Central memory CD4-positive, alpha-beta T cell (primary cell): ENCODE measurements at regions not wholly inside any gene's neighbourhood (a gene's known extent, or its start where the extent isn't known, plus 50 kb on each side); places are given as distances from the start of the nearest gene placed in this dataset.
"Not testable (repeated sequence)": the region's sequence is repeated elsewhere in the genome, so short reads cannot be mapped to it uniquely, and the experiment has no call there.

Source experiments
- DNase-seq: peaks from one replicate; pipeline ENCODE4 v3.0.0; 2022

DNA sequence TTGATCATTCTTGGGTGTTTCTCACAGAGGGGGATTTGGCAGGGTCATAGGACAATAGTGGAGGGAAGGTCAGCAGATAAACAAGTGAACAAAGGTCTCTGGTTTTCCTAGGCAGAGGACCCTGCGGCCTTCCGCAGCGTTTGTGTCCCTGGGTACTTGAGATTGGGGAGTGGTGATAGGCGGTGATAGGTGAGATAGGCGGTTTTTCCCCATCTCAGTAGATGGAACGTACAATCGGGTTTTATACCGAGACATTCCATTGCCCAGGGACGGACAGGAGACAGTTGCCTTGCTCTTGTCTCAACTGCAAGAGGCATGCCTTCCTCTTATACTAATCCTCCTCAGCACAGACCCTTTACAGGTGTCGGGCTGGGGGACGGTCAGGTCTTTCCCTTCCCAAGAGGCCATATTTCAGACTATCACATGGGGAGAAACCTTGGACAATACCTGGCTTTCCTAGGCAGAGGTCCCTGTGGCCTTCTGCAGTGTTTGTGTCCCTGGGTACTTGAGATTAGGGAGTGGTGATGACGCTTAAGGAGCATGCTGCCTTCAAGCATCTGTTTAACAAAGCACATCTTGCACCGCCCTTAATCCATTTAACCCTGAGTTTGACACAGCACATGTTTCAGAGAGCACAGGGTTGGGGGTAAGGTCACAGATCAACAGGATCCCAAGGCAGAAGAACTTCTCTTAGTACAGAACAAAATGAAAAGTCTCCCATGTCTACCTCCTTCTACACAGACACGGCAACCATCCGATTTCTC, 86.2 kb downstream of the OR2B2 start:
- not testable (repeated sequence) for DNase-seq

DNA sequence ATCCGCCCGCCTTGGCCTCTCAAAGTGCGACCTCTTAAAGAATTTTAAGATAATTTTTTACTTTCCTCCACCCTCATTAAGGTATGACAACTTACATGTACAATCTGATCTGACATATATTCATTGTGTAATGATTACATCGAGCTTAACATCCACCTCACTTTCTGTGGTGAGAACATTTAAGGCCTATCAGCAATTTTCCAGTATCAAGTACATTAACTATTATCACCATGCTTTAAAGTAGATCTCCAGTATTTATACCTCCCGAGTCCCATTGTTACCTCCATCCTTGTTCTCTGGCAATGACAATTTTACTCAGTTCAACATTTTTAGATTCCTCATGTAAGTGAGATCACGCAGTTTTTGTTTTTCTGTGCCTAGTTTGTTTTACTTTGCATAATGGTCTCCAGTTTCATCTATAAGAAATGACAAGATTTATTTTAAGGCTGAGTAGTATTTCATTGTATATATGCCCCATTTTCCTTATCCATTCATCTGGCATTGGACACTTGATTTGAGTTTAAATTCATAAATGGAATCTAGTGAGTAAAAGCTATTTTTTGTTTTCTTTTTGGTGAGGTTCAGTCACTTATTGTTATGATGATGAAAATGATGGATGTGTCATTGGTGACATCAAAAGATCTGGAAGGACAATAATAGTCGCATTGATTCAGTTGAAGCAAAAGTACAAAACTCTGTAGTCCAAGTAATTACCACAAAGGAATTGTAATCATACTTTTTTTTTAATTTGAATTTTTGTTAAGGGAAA, 87.0 kb downstream of the OR2B2 start:
- no peak for DNase-seq

DNA sequence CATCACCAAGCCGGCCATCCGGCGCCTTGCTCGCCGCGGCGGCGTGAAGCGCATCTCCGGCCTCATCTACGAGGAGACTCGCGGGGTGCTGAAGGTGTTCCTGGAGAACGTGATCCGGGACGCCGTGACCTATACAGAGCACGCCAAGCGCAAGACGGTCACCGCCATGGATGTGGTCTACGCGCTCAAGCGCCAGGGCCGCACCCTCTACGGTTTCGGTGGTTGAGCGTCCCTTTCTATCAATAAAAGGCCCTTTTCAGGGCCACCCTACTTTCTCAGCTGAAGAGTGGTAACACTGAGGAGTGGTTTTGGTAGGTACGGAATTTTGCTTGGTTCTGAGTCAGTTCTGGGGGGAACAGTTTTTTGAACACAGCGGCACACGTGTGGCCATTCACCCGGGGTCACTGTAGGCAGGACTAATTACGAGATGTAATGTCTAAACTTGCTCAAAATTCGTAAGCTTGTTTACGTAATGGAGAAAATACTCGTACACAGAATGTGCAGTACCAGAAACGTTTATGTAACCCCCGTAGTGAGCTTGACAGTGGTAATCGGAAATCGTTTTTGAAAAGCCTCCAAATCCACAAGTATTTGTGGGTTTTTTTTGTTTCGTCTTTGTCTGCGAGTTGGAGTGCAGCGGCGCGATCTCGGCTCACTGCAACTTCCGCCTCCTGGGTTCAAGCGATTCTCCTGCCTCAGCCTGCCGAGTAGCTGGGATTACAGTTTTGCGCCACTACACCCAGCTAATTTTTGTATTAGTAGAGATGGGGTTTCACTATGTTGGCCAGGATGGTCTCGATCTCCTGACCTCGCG, 87.8 kb downstream of the OR2B2 start:
- DNase-seq: peak; percentile 76

DNA sequence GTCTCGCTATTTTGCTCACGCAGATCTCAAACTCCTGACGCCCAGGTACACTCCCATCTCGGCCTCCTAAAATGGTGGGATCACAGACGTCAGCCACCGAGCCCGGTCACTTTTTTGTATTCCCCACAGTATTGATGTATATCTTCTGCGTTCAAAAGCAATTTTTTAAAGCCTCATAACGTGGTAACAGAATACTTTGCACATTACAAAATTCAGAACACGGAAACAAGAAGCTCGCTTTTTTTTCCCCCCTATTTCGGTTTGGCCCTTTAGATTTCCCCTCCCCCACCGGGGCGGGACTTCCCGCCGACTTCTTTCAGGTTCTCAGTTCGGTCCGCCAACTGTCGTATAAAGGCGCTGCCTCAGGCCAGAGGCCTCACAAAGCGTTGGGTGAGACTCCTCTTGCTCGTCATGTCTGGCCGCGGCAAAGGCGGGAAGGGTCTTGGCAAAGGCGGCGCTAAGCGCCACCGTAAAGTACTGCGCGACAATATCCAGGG, 88.4 kb downstream of the OR2B2 start:
- peak; percentile 65 for DNase-seq

DNA sequence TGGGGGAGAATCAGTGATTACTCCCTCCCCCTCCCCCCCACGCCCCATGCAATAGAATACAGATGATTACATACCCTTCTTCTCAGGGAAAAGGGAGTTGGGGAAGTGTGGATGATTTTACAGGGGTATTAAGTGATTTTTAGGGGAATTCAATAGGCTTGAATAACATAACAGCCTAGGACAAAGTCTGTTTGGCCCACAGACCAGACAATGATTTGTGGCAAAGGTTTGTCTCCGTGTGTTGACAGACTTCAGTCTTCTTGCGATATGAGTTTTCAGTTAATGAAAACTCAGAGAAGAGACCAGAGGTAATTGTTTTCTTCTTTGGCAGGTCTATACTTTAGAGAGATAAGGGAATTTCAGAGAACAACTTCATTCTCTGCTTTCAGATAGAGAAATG, 95.3 kb downstream of the OR2B2 start:
- no peak for DNase-seq

DNA sequence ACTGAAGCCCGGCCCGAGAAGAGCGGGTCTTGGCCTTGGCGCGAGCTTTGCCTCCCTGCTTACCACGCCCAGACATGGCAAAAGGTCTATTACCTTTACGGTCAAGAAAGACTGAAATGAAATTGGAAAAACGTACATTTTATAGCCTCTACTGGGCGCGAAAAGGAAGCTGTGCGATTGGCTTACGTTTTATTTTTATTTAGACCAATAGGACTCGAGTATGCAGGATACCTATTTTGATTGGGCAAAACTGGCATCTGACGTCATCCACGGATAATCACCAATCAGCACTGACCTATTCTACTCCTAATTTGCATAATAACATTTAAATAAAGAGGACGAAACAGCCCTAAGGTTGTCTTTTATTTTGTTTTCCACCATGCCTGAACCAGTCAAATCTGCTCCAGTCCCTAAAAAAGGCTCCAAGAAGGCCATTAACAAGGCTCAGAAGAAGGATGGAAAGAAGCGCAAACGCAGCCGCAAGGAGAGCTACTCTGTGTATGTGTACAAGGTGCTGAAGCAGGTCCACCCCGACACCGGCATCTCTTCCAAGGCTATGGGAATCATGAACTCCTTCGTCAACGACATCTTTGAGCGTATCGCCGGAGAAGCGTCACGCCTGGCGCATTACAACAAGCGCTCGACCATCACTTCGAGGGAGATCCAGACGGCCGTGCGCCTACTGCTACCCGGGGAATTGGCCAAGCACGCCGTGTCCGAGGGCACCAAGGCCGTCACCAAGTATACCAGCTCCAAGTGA, 97.4 kb downstream of the OR2B2 start:
- peak; percentile 87 for DNase-seq

DNA sequence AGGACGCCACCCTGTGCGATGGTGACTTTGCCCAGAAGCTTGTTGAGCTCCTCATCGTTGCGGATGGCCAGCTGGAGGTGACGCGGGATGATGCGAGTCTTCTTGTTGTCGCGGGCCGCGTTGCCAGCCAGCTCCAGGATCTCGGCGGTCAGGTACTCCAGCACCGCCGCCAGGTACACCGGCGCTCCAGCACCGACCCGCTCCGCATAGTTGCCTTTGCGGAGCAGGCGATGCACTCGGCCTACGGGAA, 97.9 kb downstream of the OR2B2 start:
- not testable (repeated sequence) for DNase-seq

DNA sequence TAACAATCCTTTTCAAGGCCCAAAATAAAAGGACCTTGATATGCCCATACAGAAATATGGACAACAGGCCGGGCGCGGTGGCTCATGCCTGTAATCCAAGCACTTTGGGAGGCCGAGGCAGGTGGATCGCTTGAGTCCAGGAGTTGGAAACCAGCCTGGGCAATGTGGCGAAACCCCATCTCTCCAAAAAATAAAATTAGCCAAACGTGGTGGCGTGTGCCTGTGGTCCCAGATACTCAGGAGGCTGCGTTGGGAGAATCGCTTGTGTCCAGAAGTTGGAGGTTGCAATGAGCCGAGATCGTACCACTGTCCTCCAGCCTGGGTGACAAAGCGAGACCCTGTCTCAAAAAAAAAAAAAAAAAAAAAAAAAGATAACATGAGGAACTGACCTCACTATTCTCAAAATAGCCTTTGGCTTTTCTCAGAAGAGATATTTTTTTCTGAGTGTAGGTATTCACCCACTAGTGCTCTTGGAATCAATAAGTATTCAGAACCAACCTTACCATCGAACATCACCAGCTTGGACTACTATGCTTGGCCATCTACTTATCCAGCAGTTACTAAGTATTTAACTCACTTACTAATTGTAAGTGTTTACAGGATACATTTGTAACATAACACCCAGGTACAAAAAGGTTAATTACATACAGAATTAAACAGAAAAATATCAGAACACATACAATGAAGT, 99.2 kb downstream of the OR2B2 start:
- DNase-seq: no peak

DNA sequence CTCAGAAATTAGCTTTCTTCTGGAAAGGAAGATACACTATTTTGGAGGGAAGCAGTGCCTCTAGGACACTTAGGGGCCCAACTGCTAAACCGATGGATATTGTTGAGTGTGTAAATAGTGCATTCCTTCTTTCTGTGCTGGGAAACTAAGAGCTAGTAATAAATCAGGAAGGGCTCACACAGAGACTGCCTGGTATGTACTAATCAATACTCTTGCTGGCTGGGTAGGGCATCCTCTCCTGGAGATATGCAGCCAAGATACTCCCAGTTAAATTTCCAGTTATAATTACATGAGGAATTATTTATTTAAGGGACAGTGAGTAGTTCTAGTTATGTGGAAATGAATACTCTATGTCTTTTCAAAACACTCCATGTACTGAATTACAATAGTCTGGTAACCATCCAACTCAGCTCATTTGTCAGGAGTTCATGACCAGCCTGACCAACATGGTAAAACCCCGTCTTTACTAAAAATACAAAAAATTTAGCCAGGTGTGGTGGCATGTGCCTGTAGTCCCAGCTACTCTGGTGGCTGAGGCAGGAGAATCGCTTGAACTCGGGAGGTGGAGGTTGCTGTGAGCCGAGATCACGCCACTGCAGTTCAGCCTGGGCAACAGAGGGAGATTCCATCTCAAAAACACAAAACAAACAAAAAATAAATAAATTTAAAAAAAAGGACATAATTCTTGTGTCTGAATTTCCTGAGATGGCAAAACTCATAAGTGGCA, 100.0 kb downstream of the OR2B2 start:
- no peak for DNase-seq

DNA sequence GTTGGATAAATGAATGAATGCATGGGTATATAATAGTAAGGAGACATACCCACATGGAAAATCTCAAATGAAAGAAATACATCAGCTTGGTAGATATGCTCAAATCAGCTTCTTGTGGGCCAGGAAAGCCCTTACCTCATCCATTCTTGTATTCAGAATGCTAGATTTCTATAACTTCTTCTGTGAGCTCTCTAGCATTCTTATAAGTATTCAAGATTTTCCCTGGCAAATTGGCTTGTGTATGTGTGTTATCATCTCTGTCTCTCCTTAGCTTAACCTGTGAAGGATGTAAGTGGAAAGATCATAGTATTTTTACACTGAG, 100.8 kb downstream of the OR2B2 start:
- no peak for DNase-seq

DNA sequence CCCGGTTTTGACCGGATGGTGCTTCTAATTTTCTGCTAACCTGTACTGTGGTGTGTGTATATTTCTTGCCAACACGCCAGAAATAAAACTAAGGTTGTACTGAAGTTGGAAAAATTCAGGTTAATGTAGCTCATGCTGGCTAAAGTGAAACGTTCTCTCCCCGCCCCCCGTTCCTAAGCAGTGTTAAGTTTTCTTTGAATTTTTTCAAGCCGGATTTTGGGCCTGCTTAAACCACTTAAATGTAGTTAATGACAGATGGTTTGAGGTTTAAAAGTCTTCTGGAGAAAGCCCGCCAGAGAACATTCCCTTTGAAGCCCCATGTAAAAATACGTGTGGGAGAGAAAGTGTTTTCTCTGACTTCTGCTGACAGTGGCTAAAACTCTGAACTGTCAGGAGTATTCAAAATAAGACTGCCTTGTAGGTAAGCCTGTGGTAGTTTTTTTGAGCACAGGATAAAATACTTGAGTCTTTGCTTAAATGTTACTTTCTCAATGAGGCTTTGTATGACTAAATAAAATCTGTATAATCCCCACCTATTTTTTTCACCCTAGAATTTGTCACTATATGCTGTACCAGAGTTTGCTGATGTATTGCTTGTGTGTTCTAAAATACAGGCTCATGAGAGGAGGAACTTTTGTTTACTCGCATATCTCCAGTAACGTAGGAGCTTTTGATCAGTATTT, 101.3 kb downstream of the OR2B2 start:
- peak; percentile 27 for DNase-seq

DNA sequence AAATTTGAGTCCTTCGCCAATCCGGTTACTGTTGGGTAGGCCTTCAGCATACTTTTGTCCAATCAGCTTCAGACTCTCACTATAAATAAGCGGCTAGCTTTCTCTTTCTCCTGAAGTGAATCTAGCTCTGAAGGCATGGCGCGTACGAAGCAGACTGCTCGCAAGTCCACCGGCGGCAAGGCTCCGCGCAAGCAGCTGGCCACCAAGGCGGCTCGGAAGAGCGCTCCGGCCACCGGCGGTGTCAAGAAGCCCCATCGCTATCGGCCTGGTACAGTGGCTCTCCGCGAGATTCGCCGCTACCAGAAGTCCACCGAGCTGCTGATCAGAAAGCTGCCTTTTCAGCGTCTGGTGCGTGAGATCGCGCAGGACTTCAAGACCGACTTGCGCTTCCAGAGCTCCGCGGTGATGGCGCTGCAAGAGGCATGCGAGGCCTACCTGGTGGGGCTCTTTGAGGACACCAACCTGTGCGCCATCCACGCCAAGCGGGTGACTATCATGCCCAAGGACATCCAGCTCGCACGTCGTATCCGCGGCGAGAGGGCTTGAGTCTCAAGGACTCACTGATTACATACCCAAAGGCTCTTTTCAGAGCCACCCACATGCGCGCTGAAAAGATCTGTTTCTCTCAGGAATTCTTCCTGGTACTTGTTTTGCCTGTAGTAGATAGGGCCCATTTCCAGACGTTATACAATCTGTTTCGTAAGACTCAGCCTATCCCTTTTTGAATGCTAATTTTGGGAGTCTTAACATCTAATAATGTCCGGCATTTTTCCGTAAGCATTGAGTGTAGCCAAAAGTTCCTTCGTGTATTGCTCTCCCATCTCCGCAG, 102.0 kb downstream of the OR2B2 start:
- peak; percentile 93 for DNase-seq

DNA sequence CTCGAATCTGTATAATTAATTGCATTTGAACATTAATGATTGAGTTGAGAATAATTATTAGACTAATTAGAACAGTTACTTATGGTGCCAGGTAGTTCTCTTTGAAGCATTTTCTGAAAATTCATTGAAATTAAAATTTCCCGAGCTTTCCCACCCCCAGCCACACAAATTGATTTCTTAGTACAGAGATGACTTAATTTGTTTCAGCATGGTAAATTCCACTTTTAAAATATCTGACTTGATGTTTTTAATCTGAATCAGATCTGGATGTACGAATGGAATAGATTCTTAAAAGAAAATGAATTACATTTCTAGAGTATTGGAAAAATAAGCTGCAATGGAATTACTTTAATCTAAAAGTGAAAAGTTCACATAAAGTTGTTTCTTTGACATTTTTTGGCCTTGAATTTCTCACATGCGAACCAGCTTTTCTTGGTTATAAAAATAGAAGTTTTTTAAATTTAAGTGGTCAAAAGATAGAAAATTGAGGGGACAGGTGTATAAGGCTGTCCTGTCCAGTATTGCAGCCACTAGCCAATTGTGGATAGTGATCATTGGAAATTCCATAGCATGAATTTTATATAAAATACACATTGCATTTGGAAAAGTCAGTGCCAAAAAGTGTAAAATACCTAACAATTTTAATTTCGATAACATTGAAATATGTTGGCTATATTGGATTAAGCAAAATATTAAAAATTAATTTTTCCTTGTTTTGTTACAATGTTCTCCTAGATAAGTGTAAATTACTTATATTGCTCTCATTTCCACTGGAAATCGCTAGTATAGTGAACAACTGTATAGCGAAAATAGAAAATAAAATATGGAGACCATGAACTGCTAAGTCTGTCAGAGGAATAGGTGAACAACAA, 102.9 kb downstream of the OR2B2 start:
- DNase-seq: no peak

DNA sequence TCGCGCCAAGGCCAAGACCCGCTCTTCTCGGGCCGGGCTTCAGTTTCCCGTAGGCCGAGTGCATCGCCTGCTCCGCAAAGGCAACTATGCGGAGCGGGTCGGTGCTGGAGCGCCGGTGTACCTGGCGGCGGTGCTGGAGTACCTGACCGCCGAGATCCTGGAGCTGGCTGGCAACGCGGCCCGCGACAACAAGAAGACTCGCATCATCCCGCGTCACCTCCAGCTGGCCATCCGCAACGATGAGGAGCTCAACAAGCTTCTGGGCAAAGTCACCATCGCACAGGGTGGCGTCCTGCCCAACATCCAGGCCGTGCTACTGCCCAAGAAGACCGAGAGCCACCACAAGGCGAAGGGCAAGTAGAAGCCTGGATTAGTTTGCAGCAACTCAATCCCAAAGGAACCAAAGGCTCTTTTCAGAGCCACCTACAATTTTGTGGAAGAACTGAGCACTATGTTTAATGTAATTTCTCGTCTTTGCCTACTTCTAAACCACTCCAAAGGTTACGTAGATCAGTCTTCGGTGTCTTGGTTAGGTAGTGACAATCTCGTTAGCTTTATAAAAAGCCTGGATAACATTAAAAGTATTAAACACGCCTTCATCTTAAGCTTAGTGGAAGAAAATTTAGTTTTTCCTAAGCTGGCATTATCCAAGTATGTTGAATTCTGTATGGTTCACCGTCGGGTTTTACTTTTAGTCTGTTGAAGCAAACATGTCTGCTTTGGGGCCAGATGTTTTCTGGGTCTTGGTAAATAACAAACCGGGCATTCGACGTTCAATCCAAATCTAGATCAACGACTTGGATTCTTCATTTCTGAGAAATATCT, 103.7 kb downstream of the OR2B2 start:
- DNase-seq: peak; percentile 24

DNA sequence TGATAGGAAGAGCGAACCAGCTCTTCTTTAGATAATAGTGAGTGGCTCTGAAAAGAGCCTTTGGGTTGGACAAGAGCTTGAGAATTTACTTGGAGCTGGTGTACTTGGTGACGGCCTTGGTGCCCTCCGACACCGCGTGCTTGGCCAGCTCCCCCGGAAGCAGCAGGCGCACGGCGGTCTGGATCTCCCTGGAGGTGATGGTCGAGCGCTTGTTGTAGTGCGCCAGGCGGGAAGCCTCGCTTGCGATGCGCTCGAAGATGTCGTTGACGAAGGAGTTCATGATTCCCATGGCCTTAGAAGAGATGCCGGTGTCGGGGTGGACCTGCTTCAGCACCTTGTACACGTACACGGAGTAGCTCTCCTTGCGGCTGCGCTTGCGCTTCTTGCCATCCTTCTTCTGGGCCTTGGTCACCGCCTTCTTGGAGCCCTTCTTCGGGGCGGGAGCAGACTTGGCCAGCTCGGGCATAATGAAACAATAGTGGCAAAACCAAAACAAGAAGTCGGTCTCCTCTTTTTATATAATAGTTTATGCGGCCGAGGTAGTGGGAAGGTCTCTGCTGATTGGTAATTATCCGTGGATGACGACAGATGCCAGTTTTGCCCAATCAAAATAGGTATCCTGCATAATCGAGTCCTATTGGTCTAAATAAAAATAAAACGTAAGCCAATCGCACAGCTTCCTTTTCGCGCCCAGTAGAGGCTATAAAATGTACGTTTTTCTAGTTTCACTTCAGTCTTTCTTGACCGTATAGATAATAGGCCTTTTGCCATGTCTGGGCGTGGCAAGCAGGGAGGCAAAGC, 104.6 kb downstream of the OR2B2 start:
- peak; percentile 89 for DNase-seq

DNA sequence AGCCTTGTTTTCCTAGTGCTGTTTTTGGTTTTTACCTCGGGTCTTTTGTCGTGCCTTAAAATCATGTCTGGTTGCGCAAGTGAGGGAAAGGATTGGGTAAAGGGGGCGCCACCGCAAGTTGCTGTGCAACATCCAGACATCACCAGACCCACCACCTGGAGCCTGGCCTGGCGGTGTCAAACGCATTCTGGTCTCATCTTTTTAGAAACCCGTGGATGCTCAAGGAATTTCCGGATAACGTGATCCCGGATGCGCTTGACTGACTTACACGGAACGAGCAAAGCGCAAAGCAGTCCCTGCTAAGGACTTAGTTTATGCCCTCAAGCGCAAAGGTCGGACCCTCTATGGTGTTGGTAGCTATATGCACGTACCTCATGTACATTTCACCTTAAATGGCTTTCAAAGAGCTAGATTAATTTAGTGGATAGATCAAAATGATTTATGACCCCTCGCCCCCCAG, 105.2 kb downstream of the OR2B2 start:
- DNase-seq: peak; percentile 32

DNA sequence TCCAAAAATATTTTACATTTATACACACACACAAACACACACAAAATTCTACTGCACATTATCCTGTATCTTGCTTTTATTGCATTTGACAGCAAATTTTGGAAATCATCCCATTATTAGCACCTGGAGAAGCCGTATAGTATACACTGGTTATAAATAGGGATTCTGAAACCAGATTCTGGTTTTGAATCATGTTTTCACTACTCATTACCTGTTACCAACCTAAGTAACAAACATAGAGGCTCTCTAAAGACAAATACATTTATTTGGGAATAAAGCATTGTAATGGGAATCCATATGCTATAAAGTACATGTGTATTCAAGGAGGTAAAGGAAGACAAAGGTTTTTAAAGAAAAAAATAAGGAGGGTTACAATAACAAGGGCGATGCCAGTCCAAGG, 106.8 kb downstream of the OR2B2 start:
- DNase-seq: no peak
